ENCODE measurements at regions not wholly inside any gene's neighbourhood (a gene's known extent, or its start where the extent isn't known, plus 50 kb on each side); places are given as distances from the start of the nearest gene placed in this dataset.

DNA sequence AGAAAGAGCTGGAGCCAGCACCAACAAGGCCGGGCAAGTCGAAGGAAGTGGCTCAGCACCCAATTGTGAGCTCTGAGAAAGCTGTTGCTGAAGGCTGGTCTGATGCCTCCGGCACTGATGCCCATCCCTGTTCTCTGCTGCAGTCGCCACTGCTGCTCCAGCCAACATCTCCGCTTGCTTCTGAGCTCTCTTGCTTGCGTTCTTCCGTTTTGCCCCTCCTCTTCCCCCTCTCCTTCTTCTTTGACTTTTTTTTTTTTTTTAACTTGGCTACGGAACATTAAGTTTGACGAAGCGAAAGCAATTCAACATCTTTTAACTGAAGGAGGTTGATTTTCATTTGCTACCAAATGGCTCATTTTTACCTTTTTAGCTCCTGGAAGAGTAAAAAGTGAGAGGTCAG, 442.9 kb downstream of the MCTP2 start:
- no peak overlapping the region for H3K4me2 ChIP-seq (ENCODE audit: low read length)
- no peaks in the 10 kb centered on the region for H3K9me2 ChIP-seq (ENCODE audit: low read depth, low read length)
- no peaks in the 10 kb centered on the region for H3K4me1 ChIP-seq (ENCODE audit: insufficient read depth, low read length, severe bottlenecking)
- no peak overlapping the region for H2AFZ ChIP-seq (ENCODE audit: low read length)
- H3K27me3 ChIP-seq (ENCODE audit: insufficient read depth, low read length), result no peaks in the 10 kb centered on the region; the same call in 1 of the 2 replicates
- no peak for TF ChIP-seq EZH2 (IDR thresholded peaks at IDR 0.05; ENCODE audit: borderline replicate concordance, low read length)
- TF ChIP-seq, protein P1, sequence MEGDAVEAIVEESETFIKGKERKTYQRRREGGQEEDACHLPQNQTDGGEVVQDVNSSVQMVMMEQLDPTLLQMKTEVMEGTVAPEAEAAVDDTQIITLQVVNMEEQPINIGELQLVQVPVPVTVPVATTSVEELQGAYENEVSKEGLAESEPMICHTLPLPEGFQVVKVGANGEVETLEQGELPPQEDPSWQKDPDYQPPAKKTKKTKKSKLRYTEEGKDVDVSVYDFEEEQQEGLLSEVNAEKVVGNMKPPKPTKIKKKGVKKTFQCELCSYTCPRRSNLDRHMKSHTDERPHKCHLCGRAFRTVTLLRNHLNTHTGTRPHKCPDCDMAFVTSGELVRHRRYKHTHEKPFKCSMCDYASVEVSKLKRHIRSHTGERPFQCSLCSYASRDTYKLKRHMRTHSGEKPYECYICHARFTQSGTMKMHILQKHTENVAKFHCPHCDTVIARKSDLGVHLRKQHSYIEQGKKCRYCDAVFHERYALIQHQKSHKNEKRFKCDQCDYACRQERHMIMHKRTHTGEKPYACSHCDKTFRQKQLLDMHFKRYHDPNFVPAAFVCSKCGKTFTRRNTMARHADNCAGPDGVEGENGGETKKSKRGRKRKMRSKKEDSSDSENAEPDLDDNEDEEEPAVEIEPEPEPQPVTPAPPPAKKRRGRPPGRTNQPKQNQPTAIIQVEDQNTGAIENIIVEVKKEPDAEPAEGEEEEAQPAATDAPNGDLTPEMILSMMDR (IDR thresholded peaks at IDR 0.05; ENCODE audit: low read length), result no peak
- H3K9ac ChIP-seq (ENCODE audit: low read length), result no peak overlapping the region
- H3F3A ChIP-seq (ENCODE audit: insufficient read depth, low read length), result no peaks in the 10 kb centered on the region
- H3K9me3 ChIP-seq (ENCODE audit: low read length), result no peaks in the 10 kb centered on the region
- H3K4me3 ChIP-seq (ENCODE audit: low read depth, low read length, poor library complexity, severe bottlenecking), result no peak overlapping the region
- no peaks in the 10 kb centered on the region for H4K20me1 ChIP-seq (ENCODE audit: insufficient read depth, low read length)
- no peak overlapping the region for H3K27ac ChIP-seq (ENCODE audit: low read depth, low read length, poor library complexity, severe bottlenecking)
- no peaks in the 10 kb centered on the region for H3K79me2 ChIP-seq (ENCODE audit: insufficient read depth, low read length)
- no peaks in the 10 kb centered on the region for H3K36me3 ChIP-seq (ENCODE audit: insufficient read depth, low read length)

DNA sequence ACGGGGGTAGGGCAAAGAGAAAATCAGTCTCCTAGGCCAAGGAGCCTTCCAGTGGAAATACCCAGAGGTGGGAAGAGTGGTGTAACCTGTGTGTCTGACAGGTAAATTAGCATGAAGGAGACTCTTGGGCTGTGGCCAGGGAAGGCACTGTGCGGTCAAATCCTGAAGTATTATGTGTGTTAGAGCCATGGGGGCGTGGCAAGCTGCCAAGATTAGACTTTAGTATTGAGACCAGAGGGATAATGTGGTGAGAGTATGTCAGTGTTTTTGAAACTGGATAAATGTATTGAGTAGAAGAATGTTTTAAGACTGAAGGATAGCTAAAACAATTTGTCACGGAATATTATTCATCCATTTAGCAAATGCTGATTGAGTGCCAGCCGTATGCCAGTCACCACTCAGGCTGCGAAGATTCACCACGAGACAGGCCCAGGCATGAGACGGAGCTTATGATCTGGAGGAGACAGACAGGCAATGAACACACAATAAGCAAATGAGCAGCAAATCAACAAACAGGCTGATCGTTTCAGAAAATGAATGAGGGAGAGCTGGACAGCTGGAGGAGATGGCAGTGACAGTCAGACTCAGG, 445.9 kb downstream of the MCTP2 start:
- TF ChIP-seq EZH2 (IDR thresholded peaks at IDR 0.05; ENCODE audit: borderline replicate concordance, low read length), result no peak
- TF ChIP-seq, protein P1 (IDR thresholded peaks at IDR 0.05; ENCODE audit: low read length), result no peak
- H3K9ac ChIP-seq (ENCODE audit: low read length), result no peak overlapping the region
- H3K9me2 ChIP-seq (ENCODE audit: low read depth, low read length), result no peaks in the 10 kb centered on the region
- H3K9me3 ChIP-seq (ENCODE audit: low read length), result no peaks in the 10 kb centered on the region
- no peak overlapping the region for H2AFZ ChIP-seq (ENCODE audit: low read length)
- H3K79me2 ChIP-seq (ENCODE audit: insufficient read depth, low read length), result no peaks in the 10 kb centered on the region
- no peak overlapping the region for H3K27ac ChIP-seq (ENCODE audit: low read depth, low read length, poor library complexity, severe bottlenecking)
- no peaks in the 10 kb centered on the region for H3K36me3 ChIP-seq (ENCODE audit: insufficient read depth, low read length)
- H3K4me2 ChIP-seq (ENCODE audit: low read length), result no peak overlapping the region
- no peaks in the 10 kb centered on the region for H4K20me1 ChIP-seq (ENCODE audit: insufficient read depth, low read length)
- peaks cover 4% of the 10 kb centered on the region; the same call in 1 of the 2 replicates for H3K27me3 ChIP-seq (ENCODE audit: insufficient read depth, low read length)
- H3K4me3 ChIP-seq (ENCODE audit: low read depth, low read length, poor library complexity, severe bottlenecking), result no peak overlapping the region
- no peaks in the 10 kb centered on the region for H3K4me1 ChIP-seq (ENCODE audit: insufficient read depth, low read length, severe bottlenecking)
- H3F3A ChIP-seq (ENCODE audit: insufficient read depth, low read length), result no peaks in the 10 kb centered on the region

DNA sequence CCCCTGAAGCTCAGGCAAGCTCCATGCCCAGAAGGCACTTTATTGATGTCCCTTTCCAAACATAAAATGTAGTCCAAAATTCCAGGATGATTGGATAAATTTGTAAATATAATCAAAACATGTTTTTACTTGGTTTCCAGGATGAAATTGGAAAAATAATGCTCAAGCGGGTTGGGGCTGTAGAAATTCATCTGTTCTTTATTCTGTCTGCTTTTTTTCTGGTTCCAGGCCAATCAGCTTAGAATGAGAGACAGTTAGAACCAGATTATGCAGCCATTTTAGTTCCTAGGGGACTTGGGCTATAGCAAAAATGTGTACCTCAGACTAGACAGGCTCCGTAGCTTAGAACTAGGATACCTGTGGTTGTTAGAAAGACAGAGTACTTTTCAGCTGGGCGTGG, 450.8 kb downstream of the MCTP2 start:
- no peaks in the 10 kb centered on the region for H3K9me3 ChIP-seq (ENCODE audit: low read length)
- no peak overlapping the region for H3K4me3 ChIP-seq (ENCODE audit: low read depth, low read length, poor library complexity, severe bottlenecking)
- no peaks in the 10 kb centered on the region for H3K36me3 ChIP-seq (ENCODE audit: insufficient read depth, low read length)
- H3K9ac ChIP-seq (ENCODE audit: low read length), result no peak overlapping the region
- peaks cover 4% of the 10 kb centered on the region; the same call in 1 of the 2 replicates for H3K27me3 ChIP-seq (ENCODE audit: insufficient read depth, low read length)
- H2AFZ ChIP-seq (ENCODE audit: low read length), result no peak overlapping the region
- TF ChIP-seq EZH2 (IDR thresholded peaks at IDR 0.05; ENCODE audit: borderline replicate concordance, low read length), result no peak
- TF ChIP-seq, protein P1 (IDR thresholded peaks at IDR 0.05; ENCODE audit: low read length), result no peak
- H3K27ac ChIP-seq (ENCODE audit: low read depth, low read length, poor library complexity, severe bottlenecking), result no peak overlapping the region
- no peaks in the 10 kb centered on the region for H3F3A ChIP-seq (ENCODE audit: insufficient read depth, low read length)
- no peak overlapping the region for H3K4me2 ChIP-seq (ENCODE audit: low read length)
- H3K79me2 ChIP-seq (ENCODE audit: insufficient read depth, low read length), result no peaks in the 10 kb centered on the region
- H3K4me1 ChIP-seq (ENCODE audit: insufficient read depth, low read length, severe bottlenecking), result no peaks in the 10 kb centered on the region
- no peaks in the 10 kb centered on the region for H3K9me2 ChIP-seq (ENCODE audit: low read depth, low read length)
- H4K20me1 ChIP-seq (ENCODE audit: insufficient read depth, low read length), result no peaks in the 10 kb centered on the region
